Fibroblast of pulmonary artery (primary cell): ENCODE measurements at regions not wholly inside any gene's neighbourhood (a gene's known extent, or its start where the extent isn't known, plus 50 kb on each side); places are given as distances from the start of the nearest gene placed in this dataset.
A peak's percentile ranks its signal among the peaks of the same experiment; 100 is the strongest.

Source experiments
- DNase-seq: peaks from one replicate; pipeline ENCODE4 v3.0.0-alpha.2; 2010; ENCODE audit warnings: low read depth
- H3K4me3 ChIP-seq: replicated peaks from 2 replicates; pipeline ENCODE4 v1.5.1; 2011; ENCODE audit warnings: low read depth, mild to moderate bottlenecking, control low read depth, low read length, moderate library complexity
- CTCF ChIP-seq: IDR thresholded peaks from 2 replicates; pipeline ENCODE4 v1.5.1; 2011; ENCODE audit warnings: mild to moderate bottlenecking, control low read depth, low read length, inconsistent platforms; ENCODE audit errors: missing control alignments

- DNase-seq = no peak
- no peak for TF ChIP-seq CTCF
- H3K4me3 ChIP-seq = no peak overlapping the region
These were observed 63.3 kb upstream of the PRSS1 start for GRCh38 chr7:142685877-142686508.

GRCh38 chr7:142681314-142682092 is 67.8 kb upstream of the PRSS1 start:
- H3K4me3 ChIP-seq = no peak overlapping the region
- no peak for DNase-seq
- TF ChIP-seq CTCF = no peak

GRCh38 chr7:142671506-142671905 is 77.8 kb upstream of the PRSS1 start:
- no peak for DNase-seq
- H3K4me3 ChIP-seq = no peak overlapping the region
- TF ChIP-seq CTCF = no peak

- H3K4me3 ChIP-seq = no peak overlapping the region
- no peak for TF ChIP-seq CTCF
- no peak for DNase-seq
These were observed 78.8 kb upstream of the PRSS1 start for GRCh38 chr7:142670511-142670910.

- TF ChIP-seq CTCF = peak; percentile 41
- DNase-seq = peak; percentile 36
- H3K4me3 ChIP-seq = no peak overlapping the region
These were observed 80.1 kb upstream of the PRSS1 start for GRCh38 chr7:142669074-142669654.

- no peak for DNase-seq
- no peak for TF ChIP-seq CTCF
- H3K4me3 ChIP-seq = no peak overlapping the region
These were observed 80.8 kb upstream of the PRSS1 start for GRCh38 chr7:142668495-142668894.
